Common myeloid progenitor, CD34-positive (primary cell): ENCODE measurements at regions not wholly inside any gene's neighbourhood (a gene's known extent, or its start where the extent isn't known, plus 50 kb on each side); places are given as distances from the start of the nearest gene placed in this dataset.

Experiments
- CTCF ChIA-PET: fragments of 350-600 bp; sonication (Branson Sonifier 250); formaldehyde crosslinking; loops from one replicate; lab custom pipeline; 2021; ENCODE audit warnings: antibody characterized with exemption; lab: Charles Lee
- POLR2A ChIA-PET: fragments of 350-600 bp; sonication (Branson Sonifier 250); formaldehyde crosslinking; loops from one replicate; lab custom pipeline; 2021; ENCODE audit warnings: antibody characterized with exemption; lab: Charles Lee
- DNase-seq, 3 donors: peaks; one replicate each; pipeline versions ENCODE4 v3.0.0 to v3.0.0-alpha.2; 2013
- H3K27ac ChIP-seq, 2 experiments: 1 replicate in 1 of 2; 2 replicates in 1 of 2; pipeline ENCODE4 v1.7.0; 2013; ENCODE audit warnings: inconsistent platforms in 2 of 2, low read length in 2 of 2, mild to moderate bottlenecking in 2 of 2, low read depth in 1 of 2, moderate library complexity in 1 of 2; ENCODE audit not compliant: severe bottlenecking in 2 of 2, insufficient read depth in 1 of 2, poor library complexity in 1 of 2
- H3K27me3 ChIP-seq, 5 experiments: replicated peaks in 2 of 5; 1 replicate in 3 of 5; 2 replicates in 2 of 5; pipeline versions ENCODE4 v1.6.1 to v1.7.0; 2013; ENCODE audit warnings: low read length in 4 of 5, mild to moderate bottlenecking in 2 of 5, moderate library complexity in 2 of 5, inconsistent platforms in 1 of 5; ENCODE audit not compliant: insufficient read depth in 5 of 5, control insufficient read depth in 4 of 5
- H3K36me3 ChIP-seq, 4 experiments: 1 replicate in 2 of 4; 2 replicates in 2 of 4; pipeline versions ENCODE4 v1.6.1 to v1.7.0; 2013; ENCODE audit warnings: low read length in 3 of 4, control low read depth in 1 of 4, mild to moderate bottlenecking in 1 of 4; ENCODE audit not compliant: control insufficient read depth in 4 of 4, insufficient read depth in 4 of 4
- H3K4me1 ChIP-seq, 4 experiments: 1 replicate in 3 of 4; 2 replicates in 1 of 4; pipeline versions ENCODE4 v1.6.1 to v1.7.1; 2013; ENCODE audit warnings: low read length in 3 of 4, mild to moderate bottlenecking in 3 of 4, control low read depth in 1 of 4, inconsistent platforms in 1 of 4, moderate library complexity in 1 of 4; ENCODE audit not compliant: control insufficient read depth in 4 of 4, insufficient read depth in 4 of 4; ENCODE audit errors: control extremely low read depth in 1 of 4
- H3K4me3 ChIP-seq, 7 experiments: 1 replicate in 4 of 7; 2 replicates in 3 of 7; pipeline versions ENCODE4 v1.5.1 to v1.7.0; 2013; ENCODE audit warnings: mild to moderate bottlenecking in 7 of 7, low read length in 6 of 7, moderate library complexity in 6 of 7, inconsistent platforms in 2 of 7, low read depth in 2 of 7, control low read depth in 1 of 7; ENCODE audit not compliant: insufficient read depth in 4 of 7, control insufficient read depth in 1 of 7; ENCODE audit errors: extremely low read depth in 1 of 7
- H3K9me3 ChIP-seq, 5 experiments: 1 replicate in 4 of 5; 2 replicates in 1 of 5; pipeline versions ENCODE4 v1.6.1 to v1.7.1; 2013; ENCODE audit warnings: low read length in 4 of 5, mild to moderate bottlenecking in 2 of 5, inconsistent platforms in 1 of 5, low read depth in 1 of 5, moderate library complexity in 1 of 5; ENCODE audit not compliant: control insufficient read depth in 4 of 5, insufficient read depth in 2 of 5; ENCODE audit errors: control extremely low read depth in 1 of 5
- WGBS: methylation state at CpG from one replicate; pipeline ENCODE4 v1.1.5; 2013; ENCODE audit not compliant: insufficient coverage; 5-methylcytosine and 5-hydroxymethylcytosine counted together

GRCh38 chr3:18681818-18682345 is 256.7 kb upstream of the SATB1 start:
- no peaks in the 10 kb centered on the region for H3K27me3 ChIP-seq
- no CpG with 5 or more reads among the region's 3 CpGs for WGBS
- CTCF ChIA-PET = no interaction called here
- H3K27ac ChIP-seq = no peak overlapping the region
- DNase-seq = no peak
- H3K4me3 ChIP-seq = no peak overlapping the region
- H3K36me3 ChIP-seq = no peaks in the 10 kb centered on the region
- peaks cover 0 to 3% (median 0%) of the 10 kb centered on the region in 5 experiments for H3K9me3 ChIP-seq
- no peaks in the 10 kb centered on the region for H3K4me1 ChIP-seq
- POLR2A ChIA-PET = no interaction called here

GRCh38 chr3:18680758-18681157 is 255.6 kb upstream of the SATB1 start:
- H3K4me3 ChIP-seq = no peak overlapping the region
- peaks cover 0 to 3% (median 0%) of the 10 kb centered on the region in 5 experiments for H3K9me3 ChIP-seq
- POLR2A ChIA-PET = no interaction called here
- no peaks in the 10 kb centered on the region for H3K4me1 ChIP-seq
- CTCF ChIA-PET = no interaction called here
- no peaks in the 10 kb centered on the region for H3K36me3 ChIP-seq
- DNase-seq = no peak
- H3K27ac ChIP-seq = no peak overlapping the region
- no peaks in the 10 kb centered on the region for H3K27me3 ChIP-seq
- WGBS = 53% methylated on average over 2 of the region's 3 CpGs

- H3K27me3 ChIP-seq = no peaks in the 10 kb centered on the region
- H3K36me3 ChIP-seq = no peaks in the 10 kb centered on the region
- no peak overlapping the region for H3K27ac ChIP-seq
- ChIA-PET CTCF (no interaction called here), POLR2A (no interaction called here)
- H3K9me3 ChIP-seq = peaks cover 0 to 1% (median 0%) of the 10 kb centered on the region in 5 experiments
- 90% methylated on average over 4 of the region's 4 CpGs for WGBS
- no peak overlapping the region for H3K4me3 ChIP-seq
- no peak for DNase-seq
- no peaks in the 10 kb centered on the region for H3K4me1 ChIP-seq
Measured at GRCh38 chr3:18679238-18679637, 254.1 kb upstream of the SATB1 start.

- no peak overlapping the region for H3K27ac ChIP-seq
- H3K4me1 ChIP-seq = no peaks in the 10 kb centered on the region
- H3K36me3 ChIP-seq = no peaks in the 10 kb centered on the region
- H3K4me3 ChIP-seq = no peak overlapping the region
- H3K9me3 ChIP-seq = no peaks in the 10 kb centered on the region
- no peak for DNase-seq
- ChIA-PET POLR2A (no interaction called here), CTCF (no interaction called here)
- H3K27me3 ChIP-seq = no peaks in the 10 kb centered on the region
Measured at GRCh38 chr3:18675197-18675596, 250.1 kb upstream of the SATB1 start.

GRCh38 chr3:18672561-18672960 is 247.4 kb upstream of the SATB1 start:
- Histone ChIP-seq H3K36me3 (no peaks in the 10 kb centered on the region), H3K4me1 (peaks cover 0 to 2% (median 0%) of the 10 kb centered on the region in 4 experiments), H3K27ac (no peak overlapping the region), H3K27me3 (no peaks in the 10 kb centered on the region), H3K9me3 (no peaks in the 10 kb centered on the region), H3K4me3 (no peak overlapping the region)
- CTCF ChIA-PET = no interaction called here
- no CpG with 5 or more reads among the region's 3 CpGs for WGBS
- POLR2A ChIA-PET = no interaction called here
- no peak for DNase-seq

- Histone ChIP-seq H3K27ac (no peak overlapping the region), H3K27me3 (no peaks in the 10 kb centered on the region), H3K4me3 (no peak overlapping the region), H3K9me3 (no peaks in the 10 kb centered on the region), H3K36me3 (no peaks in the 10 kb centered on the region), H3K4me1 (peaks cover 0 to 2% (median 0%) of the 10 kb centered on the region in 4 experiments)
- DNase-seq = no peak
- ChIA-PET CTCF (no interaction called here), POLR2A (no interaction called here)
- 100% methylated on average over 3 of the region's 4 CpGs for WGBS
Measured at GRCh38 chr3:18670759-18671158, 245.6 kb upstream of the SATB1 start.

- ChIA-PET POLR2A (no interaction called here), CTCF (interaction anchor here (0.6 to 1.6 kb wide), 2 partner anchors 10 to 51 kb away, joined by 3 to 5 read pairs; no protein-coding TSS in a partner anchor)
- no peaks in the 10 kb centered on the region for H3K9me3 ChIP-seq
- H3K27ac ChIP-seq = no peak overlapping the region
- WGBS = no CpG with 5 or more reads among the region's 1 CpG
- H3K36me3 ChIP-seq = no peaks in the 10 kb centered on the region
- peaks cover 0 to 2% (median 0%) of the 10 kb centered on the region in 4 experiments for H3K4me1 ChIP-seq
- no peak for DNase-seq
- H3K4me3 ChIP-seq = no peak overlapping the region
- no peaks in the 10 kb centered on the region for H3K27me3 ChIP-seq
Measured at GRCh38 chr3:18669374-18669773, 244.2 kb upstream of the SATB1 start.
